Liver (tissue), 3 donors: ENCODE measurements at regions not wholly inside any gene's neighbourhood (a gene's known extent, or its start where the extent isn't known, plus 50 kb on each side); places are given as distances from the start of the nearest gene placed in this dataset.

Experiments used
- EGR1 ChIP-seq, 2 donors: IDR thresholded peaks; 2 replicates each; pipeline ENCODE4 v1.6.1; 2016 to 2018; ENCODE audit warnings: antibody characterized with exemption in 2 of 2, low read depth in 2 of 2
- FOXA2 ChIP-seq: IDR thresholded peaks from 2 replicates; pipeline ENCODE4 v1.6.1; 2016; ENCODE audit warnings: antibody characterized with exemption
- GABPA ChIP-seq, 2 donors: IDR thresholded peaks in 1 of 2; conservative IDR thresholded peaks in 1 of 2; 2 replicates each; pipeline ENCODE4 v1.6.1; 2016; ENCODE audit warnings: antibody characterized with exemption in 2 of 2, mild to moderate bottlenecking in 1 of 2, moderate library complexity in 1 of 2
- JUND ChIP-seq, 2 donors: IDR thresholded peaks; 2 replicates each; pipeline ENCODE4 v1.6.1; 2016; ENCODE audit warnings: antibody characterized with exemption in 2 of 2
- NR2F2 ChIP-seq: IDR thresholded peaks from 2 replicates; pipeline ENCODE4 v1.6.1; 2016; ENCODE audit warnings: antibody characterized with exemption
- RAD21 ChIP-seq, 2 donors: IDR thresholded peaks; 2 replicates each; pipeline ENCODE4 v1.6.1; 2016; ENCODE audit warnings: antibody characterized with exemption in 2 of 2, mild to moderate bottlenecking in 2 of 2
- SP1 ChIP-seq: IDR thresholded peaks from 2 replicates; pipeline ENCODE4 v1.6.1; 2018; ENCODE audit warnings: antibody characterized with exemption, mild to moderate bottlenecking
- TAF1 ChIP-seq: conservative IDR thresholded peaks from 2 replicates; pipeline ENCODE4 v1.6.1; 2016; ENCODE audit warnings: antibody characterized with exemption, mild to moderate bottlenecking
- TF ChIP-seq, protein P1 (sequence below): fragments of 150-350 bp; IDR thresholded peaks from 2 replicates; pipeline ENCODE4 v1.5.1; 2017; ENCODE audit warnings: improper control_type of control experiment, low read depth, low read length; ENCODE audit not compliant: missing input control
- TF ChIP-seq, protein P2 (sequence below): IDR thresholded peaks from 2 replicates; pipeline ENCODE4 v1.6.1; 2016; ENCODE audit warnings: antibody characterized with exemption
- TF ChIP-seq, protein P3 (sequence below): IDR thresholded peaks from 2 replicates; pipeline ENCODE4 v1.6.1; 2016; ENCODE audit warnings: antibody characterized with exemption
- donor health status: healthy.
- donor health status: healthy.

DNA sequence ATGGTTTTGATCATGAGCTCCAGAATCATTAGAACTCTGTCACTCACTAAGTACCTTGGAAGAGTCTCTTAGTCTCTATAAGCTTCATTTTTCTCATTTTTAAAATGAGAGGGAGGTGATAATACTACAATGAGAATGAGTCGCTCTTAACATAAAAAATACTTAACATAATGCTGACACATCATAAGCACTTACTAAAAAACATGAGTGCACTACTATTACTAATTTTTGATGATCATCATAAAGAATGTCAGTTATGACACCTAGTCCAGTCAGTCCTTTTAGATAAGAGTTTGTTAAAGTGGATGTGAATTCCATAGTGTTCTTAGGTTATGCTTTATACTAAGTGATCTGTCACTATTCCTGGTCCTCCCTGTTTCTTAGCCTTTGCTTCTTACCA lies 200.4 kb upstream of the SLC24A2 start:
- TF ChIP-seq FOXA2 (no peak), EGR1 (IDR thresholded peaks at IDR 0.05; ENCODE audit: low read depth in 2 of 2) (no peak), JUND (IDR thresholded peaks at IDR 0.05) (no peak), NR2F2 (no peak), TAF1 (no peak), SP1 (no peak), GABPA (IDR thresholded peaks at IDR 0.05 in 1 of 2, conservative IDR thresholded peaks at IDR 0.05 in 1 of 2) (no peak), RAD21 (IDR thresholded peaks at IDR 0.05) (no peak)
- TF ChIP-seq, protein P1, sequence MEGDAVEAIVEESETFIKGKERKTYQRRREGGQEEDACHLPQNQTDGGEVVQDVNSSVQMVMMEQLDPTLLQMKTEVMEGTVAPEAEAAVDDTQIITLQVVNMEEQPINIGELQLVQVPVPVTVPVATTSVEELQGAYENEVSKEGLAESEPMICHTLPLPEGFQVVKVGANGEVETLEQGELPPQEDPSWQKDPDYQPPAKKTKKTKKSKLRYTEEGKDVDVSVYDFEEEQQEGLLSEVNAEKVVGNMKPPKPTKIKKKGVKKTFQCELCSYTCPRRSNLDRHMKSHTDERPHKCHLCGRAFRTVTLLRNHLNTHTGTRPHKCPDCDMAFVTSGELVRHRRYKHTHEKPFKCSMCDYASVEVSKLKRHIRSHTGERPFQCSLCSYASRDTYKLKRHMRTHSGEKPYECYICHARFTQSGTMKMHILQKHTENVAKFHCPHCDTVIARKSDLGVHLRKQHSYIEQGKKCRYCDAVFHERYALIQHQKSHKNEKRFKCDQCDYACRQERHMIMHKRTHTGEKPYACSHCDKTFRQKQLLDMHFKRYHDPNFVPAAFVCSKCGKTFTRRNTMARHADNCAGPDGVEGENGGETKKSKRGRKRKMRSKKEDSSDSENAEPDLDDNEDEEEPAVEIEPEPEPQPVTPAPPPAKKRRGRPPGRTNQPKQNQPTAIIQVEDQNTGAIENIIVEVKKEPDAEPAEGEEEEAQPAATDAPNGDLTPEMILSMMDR: no peak
- TF ChIP-seq, protein P2, sequence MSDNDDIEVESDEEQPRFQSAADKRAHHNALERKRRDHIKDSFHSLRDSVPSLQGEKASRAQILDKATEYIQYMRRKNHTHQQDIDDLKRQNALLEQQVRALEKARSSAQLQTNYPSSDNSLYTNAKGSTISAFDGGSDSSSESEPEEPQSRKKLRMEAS: no peak
- TF ChIP-seq, protein P3, sequence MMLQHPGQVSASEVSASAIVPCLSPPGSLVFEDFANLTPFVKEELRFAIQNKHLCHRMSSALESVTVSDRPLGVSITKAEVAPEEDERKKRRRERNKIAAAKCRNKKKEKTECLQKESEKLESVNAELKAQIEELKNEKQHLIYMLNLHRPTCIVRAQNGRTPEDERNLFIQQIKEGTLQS: no peak
